Dedifferentiated amniotic fluid mesenchymal stem cell (primary cell): ENCODE measurements at regions not wholly inside any gene's neighbourhood (a gene's known extent, or its start where the extent isn't known, plus 50 kb on each side); places are given as distances from the start of the nearest gene placed in this dataset.
A peak's percentile ranks its signal among the peaks of the same experiment; 100 is the strongest.

Experiments used
- DNase-seq: peaks from one replicate; pipeline ENCODE4 v3.0.0-alpha.2; 2016; ENCODE audit errors: extremely low spot score

- DNase-seq: no peak
Measured at GRCh38 chr10:29925771-29926692, 133.4 kb downstream of the JCAD start.

GRCh38 chr10:29924436-29924835, 134.9 kb downstream of the JCAD start:
- DNase-seq: no peak

GRCh38 chr10:29923416-29923965, 135.9 kb downstream of the JCAD start:
- DNase-seq: no peak

GRCh38 chr10:29922892-29923291, 136.5 kb downstream of the JCAD start:
- DNase-seq: no peak

GRCh38 chr10:29922226-29922625, 137.2 kb downstream of the JCAD start:
- DNase-seq: no peak

- DNase-seq: no peak
Measured at GRCh38 chr10:29921071-29921446, 138.3 kb downstream of the JCAD start.

GRCh38 chr10:29920408-29921070, 138.8 kb downstream of the JCAD start:
- DNase-seq: no peak

- no peak for DNase-seq
Measured at GRCh38 chr10:29918623-29919400, 140.6 kb downstream of the JCAD start.

- DNase-seq: no peak
Measured at GRCh38 chr10:29917311-29917710, 142.1 kb downstream of the JCAD start.

GRCh38 chr10:29916669-29917068, 142.7 kb downstream of the JCAD start:
- no peak for DNase-seq

GRCh38 chr10:29914986-29915785, 144.2 kb downstream of the JCAD start:
- DNase-seq: no peak

- no peak for DNase-seq
Measured at GRCh38 chr10:29908962-29909361, 150.4 kb downstream of the JCAD start.

GRCh38 chr10:29900865-29901264, 158.5 kb downstream of the JCAD start:
- no peak for DNase-seq

- DNase-seq: no peak
Measured at GRCh38 chr10:29897999-29898716, 161.2 kb downstream of the JCAD start.

GRCh38 chr10:29897430-29897829, 162.0 kb downstream of the JCAD start:
- no peak for DNase-seq

GRCh38 chr10:29896053-29896452, 163.3 kb downstream of the JCAD start:
- DNase-seq: no peak

GRCh38 chr10:29895456-29895855, 163.9 kb downstream of the JCAD start:
- DNase-seq: peak; percentile 91

GRCh38 chr10:29888321-29888720, 171.1 kb downstream of the JCAD start:
- DNase-seq: no peak

GRCh38 chr10:29886299-29886698, 173.1 kb downstream of the JCAD start:
- DNase-seq: no peak

- DNase-seq: no peak
Measured at GRCh38 chr10:29883231-29883630, 176.2 kb downstream of the JCAD start.

- no peak for DNase-seq
Measured at GRCh38 chr10:29882766-29883165, 176.6 kb downstream of the JCAD start.
